ENCODE measurements at regions not wholly inside any gene's neighbourhood (a gene's known extent, or its start where the extent isn't known, plus 50 kb on each side); places are given as distances from the start of the nearest gene placed in this dataset.

- no peak for TF ChIP-seq ELK1 (IDR thresholded peaks at IDR 0.05; ENCODE audit: low read depth, low read length)
- TF ChIP-seq, protein P1, sequence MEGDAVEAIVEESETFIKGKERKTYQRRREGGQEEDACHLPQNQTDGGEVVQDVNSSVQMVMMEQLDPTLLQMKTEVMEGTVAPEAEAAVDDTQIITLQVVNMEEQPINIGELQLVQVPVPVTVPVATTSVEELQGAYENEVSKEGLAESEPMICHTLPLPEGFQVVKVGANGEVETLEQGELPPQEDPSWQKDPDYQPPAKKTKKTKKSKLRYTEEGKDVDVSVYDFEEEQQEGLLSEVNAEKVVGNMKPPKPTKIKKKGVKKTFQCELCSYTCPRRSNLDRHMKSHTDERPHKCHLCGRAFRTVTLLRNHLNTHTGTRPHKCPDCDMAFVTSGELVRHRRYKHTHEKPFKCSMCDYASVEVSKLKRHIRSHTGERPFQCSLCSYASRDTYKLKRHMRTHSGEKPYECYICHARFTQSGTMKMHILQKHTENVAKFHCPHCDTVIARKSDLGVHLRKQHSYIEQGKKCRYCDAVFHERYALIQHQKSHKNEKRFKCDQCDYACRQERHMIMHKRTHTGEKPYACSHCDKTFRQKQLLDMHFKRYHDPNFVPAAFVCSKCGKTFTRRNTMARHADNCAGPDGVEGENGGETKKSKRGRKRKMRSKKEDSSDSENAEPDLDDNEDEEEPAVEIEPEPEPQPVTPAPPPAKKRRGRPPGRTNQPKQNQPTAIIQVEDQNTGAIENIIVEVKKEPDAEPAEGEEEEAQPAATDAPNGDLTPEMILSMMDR (IDR thresholded peaks at IDR 0.05): no peak
- TF ChIP-seq MAZ (IDR thresholded peaks at IDR 0.05; ENCODE audit: borderline replicate concordance, low read depth, low read length): no peak
- TF ChIP-seq POLR2A (IDR thresholded peaks at IDR 0.05; ENCODE audit: low read length): no peak
- TF ChIP-seq MAFK (IDR thresholded peaks at IDR 0.05; ENCODE audit: partially characterized antibody): no peak
- no peak for TF ChIP-seq RAD21 (conservative IDR thresholded peaks at IDR 0.05 in 1 of 2, IDR thresholded peaks at IDR 0.05 in 1 of 2)
- TF ChIP-seq, protein P2, sequence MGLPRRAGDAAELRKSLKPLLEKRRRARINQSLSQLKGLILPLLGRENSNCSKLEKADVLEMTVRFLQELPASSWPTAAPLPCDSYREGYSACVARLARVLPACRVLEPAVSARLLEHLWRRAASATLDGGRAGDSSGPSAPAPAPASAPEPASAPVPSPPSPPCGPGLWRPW (IDR thresholded peaks at IDR 0.05): no peak
- TF ChIP-seq CEBPB (IDR thresholded peaks at IDR 0.05): no peak
- no peak for TF ChIP-seq MAX (IDR thresholded peaks at IDR 0.05)
Measured at GRCh38 chr14:104513641-104514046, 65.9 kb upstream of the C14orf180 start.

Data from A549 (cell line).